ENCODE measurements at regions not wholly inside any gene's neighbourhood (a gene's known extent, or its start where the extent isn't known, plus 50 kb on each side); places are given as distances from the start of the nearest gene placed in this dataset.
"Not testable (repeated sequence)": the region's sequence is repeated elsewhere in the genome, so short reads cannot be mapped to it uniquely, and the experiment has no call there.

DNA sequence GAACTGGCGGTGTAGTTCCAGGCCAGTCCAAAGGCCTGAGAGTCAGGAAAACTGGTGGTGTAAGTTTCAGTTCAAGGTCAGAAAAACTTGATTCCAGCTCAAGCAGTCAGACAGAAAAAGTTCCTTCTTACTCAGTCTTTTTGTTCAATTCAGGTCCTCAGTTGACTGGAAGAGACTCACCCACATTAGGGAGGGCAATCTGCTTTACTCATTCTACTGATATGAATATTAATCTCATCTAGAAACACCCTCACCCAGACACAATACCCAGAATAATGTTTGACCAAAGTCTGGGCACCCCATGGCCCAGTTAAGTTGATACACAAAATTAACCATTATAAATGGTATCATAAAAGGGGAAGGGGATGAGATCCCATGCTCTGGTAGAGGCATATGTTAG lies 50.1 kb upstream of the LTA4H start:
- no peak for DNase-seq (ENCODE audit: extremely low read depth, insufficient read length)
- H3K27me3 ChIP-seq (replicated peaks; ENCODE audit: control insufficient read depth, insufficient read depth, low read length) = no peaks in the 10 kb centered on the region
- TF ChIP-seq, protein P1, sequence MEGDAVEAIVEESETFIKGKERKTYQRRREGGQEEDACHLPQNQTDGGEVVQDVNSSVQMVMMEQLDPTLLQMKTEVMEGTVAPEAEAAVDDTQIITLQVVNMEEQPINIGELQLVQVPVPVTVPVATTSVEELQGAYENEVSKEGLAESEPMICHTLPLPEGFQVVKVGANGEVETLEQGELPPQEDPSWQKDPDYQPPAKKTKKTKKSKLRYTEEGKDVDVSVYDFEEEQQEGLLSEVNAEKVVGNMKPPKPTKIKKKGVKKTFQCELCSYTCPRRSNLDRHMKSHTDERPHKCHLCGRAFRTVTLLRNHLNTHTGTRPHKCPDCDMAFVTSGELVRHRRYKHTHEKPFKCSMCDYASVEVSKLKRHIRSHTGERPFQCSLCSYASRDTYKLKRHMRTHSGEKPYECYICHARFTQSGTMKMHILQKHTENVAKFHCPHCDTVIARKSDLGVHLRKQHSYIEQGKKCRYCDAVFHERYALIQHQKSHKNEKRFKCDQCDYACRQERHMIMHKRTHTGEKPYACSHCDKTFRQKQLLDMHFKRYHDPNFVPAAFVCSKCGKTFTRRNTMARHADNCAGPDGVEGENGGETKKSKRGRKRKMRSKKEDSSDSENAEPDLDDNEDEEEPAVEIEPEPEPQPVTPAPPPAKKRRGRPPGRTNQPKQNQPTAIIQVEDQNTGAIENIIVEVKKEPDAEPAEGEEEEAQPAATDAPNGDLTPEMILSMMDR (IDR thresholded peaks at IDR 0.05; ENCODE audit: insufficient read depth, low read length, poor library complexity, severe bottlenecking) = no peak
- H3K4me3 ChIP-seq (replicated peaks; ENCODE audit: low read depth, low read length) = no peak overlapping the region
- H3K36me3 ChIP-seq (ENCODE audit: control insufficient read depth, insufficient read depth, low read length) = no peaks in the 10 kb centered on the region

DNA sequence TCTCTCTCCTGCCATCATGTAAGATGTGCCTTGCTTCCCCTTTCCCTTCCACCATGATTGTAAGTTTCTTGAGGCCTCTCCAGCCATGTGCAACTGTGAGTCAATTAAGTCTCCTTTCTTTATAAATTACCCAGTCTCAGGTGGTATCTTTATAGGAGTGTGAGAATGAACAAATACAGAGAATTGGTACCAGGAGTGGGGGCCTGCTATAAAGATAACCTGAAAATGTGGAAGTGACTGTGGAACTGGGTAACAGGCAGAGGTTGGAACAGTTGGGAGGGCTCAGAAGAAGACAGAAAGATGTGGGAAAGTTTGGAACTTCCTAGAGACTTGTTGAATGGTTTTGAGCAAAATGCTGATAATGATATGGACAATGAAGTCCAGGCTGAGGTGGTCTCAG lies 50.8 kb upstream of the LTA4H start:
- not testable (repeated sequence) for DNase-seq (ENCODE audit: extremely low read depth, insufficient read length); H3K27me3 ChIP-seq (replicated peaks; ENCODE audit: control insufficient read depth, insufficient read depth, low read length); H3K36me3 ChIP-seq (ENCODE audit: control insufficient read depth, insufficient read depth, low read length); H3K4me3 ChIP-seq (replicated peaks; ENCODE audit: low read depth, low read length)

DNA sequence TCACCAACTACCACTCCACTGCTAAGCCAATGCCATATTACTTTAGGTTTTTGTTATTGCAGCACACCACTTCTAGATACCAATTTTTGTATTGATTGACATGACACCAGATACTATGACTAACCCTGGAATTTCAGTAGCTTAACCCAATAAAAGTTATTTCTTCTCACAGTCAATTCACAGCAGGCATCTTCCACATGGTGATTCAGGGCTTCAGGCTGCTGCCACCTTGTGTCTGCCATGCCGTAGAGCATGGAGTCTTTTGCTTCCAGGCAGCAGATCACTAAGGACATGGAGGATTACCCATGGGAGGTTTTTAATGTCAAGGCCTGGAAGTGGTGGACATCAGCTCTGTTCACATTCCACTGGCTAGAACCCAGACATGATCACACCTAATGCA lies 56.4 kb upstream of the LTA4H start:
- H3K27me3 ChIP-seq (replicated peaks; ENCODE audit: control insufficient read depth, insufficient read depth, low read length) = no peaks in the 10 kb centered on the region
- H3K4me3 ChIP-seq (replicated peaks; ENCODE audit: low read depth, low read length) = no peak overlapping the region
- TF ChIP-seq, protein P1 (IDR thresholded peaks at IDR 0.05; ENCODE audit: insufficient read depth, low read length, poor library complexity, severe bottlenecking) = peak; percentile 12
- no peak for DNase-seq (ENCODE audit: extremely low read depth, insufficient read length)
- H3K36me3 ChIP-seq (ENCODE audit: control insufficient read depth, insufficient read depth, low read length) = no peaks in the 10 kb centered on the region

DNA sequence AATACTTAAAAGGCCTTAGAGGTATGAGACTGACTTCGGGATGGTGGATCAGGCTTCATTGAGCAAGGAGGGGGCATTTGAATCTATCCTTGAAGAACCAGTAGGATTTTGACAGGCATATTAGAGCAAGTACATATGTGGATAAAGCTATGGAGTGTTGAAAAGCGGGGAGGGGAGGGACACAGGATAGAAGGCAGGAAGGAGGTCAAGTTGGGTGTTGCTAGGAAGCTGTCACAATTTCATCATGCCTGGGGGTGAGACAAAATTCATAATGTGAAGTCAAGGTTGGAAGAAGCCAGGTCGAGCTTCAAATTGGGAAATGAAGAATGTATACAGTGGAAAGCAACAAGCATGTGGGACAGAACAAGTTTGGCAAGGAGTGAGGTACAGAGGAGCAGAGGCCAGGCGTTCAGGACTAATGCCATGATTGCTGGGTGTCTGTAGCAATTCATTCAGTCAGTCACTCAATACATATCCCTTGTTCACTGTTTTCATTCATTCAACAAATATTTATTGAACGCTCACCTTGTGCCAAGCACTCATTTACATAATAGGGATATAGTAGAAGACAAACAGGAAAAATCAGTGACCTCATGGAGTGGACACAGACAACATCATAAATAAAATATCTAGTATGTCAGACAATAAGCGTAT lies 58.3 kb upstream of the LTA4H start:
- H3K4me3 ChIP-seq (replicated peaks; ENCODE audit: low read depth, low read length) = no peak overlapping the region
- TF ChIP-seq, protein P1 (IDR thresholded peaks at IDR 0.05; ENCODE audit: insufficient read depth, low read length, poor library complexity, severe bottlenecking) = no peak
- H3K27me3 ChIP-seq (replicated peaks; ENCODE audit: control insufficient read depth, insufficient read depth, low read length) = no peaks in the 10 kb centered on the region
- H3K36me3 ChIP-seq (ENCODE audit: control insufficient read depth, insufficient read depth, low read length) = no peaks in the 10 kb centered on the region
- DNase-seq (ENCODE audit: extremely low read depth, insufficient read length) = no peak

DNA sequence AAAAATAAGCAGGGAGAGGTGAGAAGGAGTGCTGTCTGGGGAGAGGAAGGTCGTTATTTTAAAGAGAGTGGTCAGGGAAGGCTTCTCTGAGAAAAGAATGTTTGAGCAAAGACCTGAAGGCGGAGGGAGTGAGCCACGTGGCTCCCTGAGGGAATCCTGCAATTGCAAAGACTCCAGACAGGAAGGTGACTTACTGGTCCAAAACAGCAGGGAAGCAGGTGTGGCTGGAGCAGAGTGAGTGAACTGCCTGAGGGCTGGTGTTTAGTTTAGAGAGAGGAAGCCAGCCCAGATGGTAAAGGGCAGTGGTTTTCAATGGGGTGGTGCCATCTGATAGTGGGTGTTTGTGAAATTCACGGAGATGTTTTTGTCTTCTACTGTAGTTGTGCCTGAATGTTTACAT lies 58.8 kb upstream of the LTA4H start:
- no peak overlapping the region for H3K4me3 ChIP-seq (replicated peaks; ENCODE audit: low read depth, low read length)

DNA sequence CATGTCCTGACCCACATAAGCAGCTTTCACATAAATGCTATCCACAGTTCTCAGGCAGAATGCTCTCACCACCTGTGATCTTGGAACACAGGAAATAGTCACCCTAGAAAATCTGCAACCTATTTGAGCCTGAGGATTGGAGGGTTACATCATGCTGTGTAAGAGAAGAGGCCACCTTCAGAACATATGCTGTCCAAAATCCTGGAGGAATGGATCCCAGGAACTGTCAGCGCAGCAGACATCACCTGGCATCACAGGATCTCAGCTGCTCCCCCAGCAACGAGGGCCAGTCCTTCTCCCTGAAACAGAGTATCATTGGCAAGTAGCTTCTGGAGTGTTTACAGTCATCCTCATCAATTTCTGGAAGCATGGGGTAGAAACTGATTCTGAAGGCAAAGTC lies 63.2 kb upstream of the LTA4H start:
- TF ChIP-seq, protein P1 (IDR thresholded peaks at IDR 0.05; ENCODE audit: insufficient read depth, low read length, poor library complexity, severe bottlenecking) = no peak
- H3K36me3 ChIP-seq (ENCODE audit: control insufficient read depth, insufficient read depth, low read length) = no peaks in the 10 kb centered on the region
- no peaks in the 10 kb centered on the region for H3K27me3 ChIP-seq (replicated peaks; ENCODE audit: control insufficient read depth, insufficient read depth, low read length)
- H3K4me3 ChIP-seq (replicated peaks; ENCODE audit: low read depth, low read length) = no peak overlapping the region
- DNase-seq (ENCODE audit: extremely low read depth, insufficient read length) = no peak

More for the DNA sequence above, 58.8 kb upstream of the LTA4H start:
- TF ChIP-seq, protein P1 (IDR thresholded peaks at IDR 0.05; ENCODE audit: insufficient read depth, low read length, poor library complexity, severe bottlenecking) = no peak
- H3K36me3 ChIP-seq (ENCODE audit: control insufficient read depth, insufficient read depth, low read length) = no peaks in the 10 kb centered on the region
- no peak for DNase-seq (ENCODE audit: extremely low read depth, insufficient read length)
- no peaks in the 10 kb centered on the region for H3K27me3 ChIP-seq (replicated peaks; ENCODE audit: control insufficient read depth, insufficient read depth, low read length)

Data from GM06990 (cell line).